Ascending aorta (tissue), 2 donors: ENCODE measurements at regions not wholly inside any gene's neighbourhood (a gene's known extent, or its start where the extent isn't known, plus 50 kb on each side); places are given as distances from the start of the nearest gene placed in this dataset.

Source experiments
- DNase-seq, 2 donors: peaks; one replicate each; pipeline ENCODE4 v3.0.0-alpha.2; 2019; ENCODE audit warnings: low spot score in 2 of 2
- H3K27ac ChIP-seq, 2 donors: fragments of 200-600 bp; sonication (generic); one replicate each; pipeline ENCODE4 v1.5.1; 2016 to 2017; ENCODE audit warnings: mild to moderate bottlenecking in 1 of 2
- H3K27me3 ChIP-seq: fragments of 200-600 bp; sonication (generic); one replicate; pipeline ENCODE4 v1.5.1; 2017
- H3K36me3 ChIP-seq, 2 donors: fragments of 200-600 bp; sonication (generic); one replicate each; pipeline ENCODE4 v1.5.1; 2016
- H3K4me1 ChIP-seq, 2 donors: fragments of 200-600 bp; sonication (generic); one replicate each; pipeline ENCODE4 v1.5.1; 2016 to 2017; ENCODE audit warnings: mild to moderate bottlenecking in 1 of 2
- H3K4me3 ChIP-seq, 2 donors: fragments of 200-600 bp; sonication (generic); one replicate each; pipeline ENCODE4 v1.5.1; 2016 to 2017; ENCODE audit warnings: mild to moderate bottlenecking in 1 of 2
- H3K9me3 ChIP-seq, 2 donors: fragments of 200-600 bp; sonication (generic); one replicate each; pipeline ENCODE4 v1.5.1; 2016
- CTCF ChIP-seq, 3 experiments: fragments of 200-600 bp in 2 of 3; fragments of 450-650 bp in 1 of 3; sonication (generic) in 2 of 3; IDR thresholded peaks; one replicate each; pipeline ENCODE4 v1.5.1; 2016 to 2019; ENCODE audit warnings: antibody characterized with exemption in 3 of 3, mild to moderate bottlenecking in 1 of 3, moderate library complexity in 1 of 3
- intact Hi-C: fragments of 100-400 bp; cut with DNase I; formaldehyde crosslinking; loops from one replicate; pipeline ENCODE4 v1.15.1; 2023

GRCh38 chr18:38619129-38619528, 1053.5 kb upstream of the CELF4 start:
- DNase-seq: no peak
- Histone ChIP-seq H3K4me1 (no peaks in the 10 kb centered on the region), H3K36me3 (no peaks in the 10 kb centered on the region), H3K27ac (no peak overlapping the region), H3K27me3 (no peaks in the 10 kb centered on the region), H3K4me3 (no peak overlapping the region), H3K9me3 (no peaks in the 10 kb centered on the region)
- intact Hi-C loops: no loop called here
- no peak for TF ChIP-seq CTCF (IDR thresholded peaks at IDR 0.05)

GRCh38 chr18:38616306-38616705, 1050.7 kb upstream of the CELF4 start:
- no peaks in the 10 kb centered on the region for H3K9me3 ChIP-seq

GRCh38 chr18:38612904-38613303, 1047.3 kb upstream of the CELF4 start:
- no peak overlapping the region for H3K4me3 ChIP-seq
- no peak overlapping the region for H3K27ac ChIP-seq
- H3K9me3 ChIP-seq: no peaks in the 10 kb centered on the region
- no peaks in the 10 kb centered on the region for H3K4me1 ChIP-seq
- DNase-seq: no peak
- H3K27me3 ChIP-seq: no peaks in the 10 kb centered on the region
- H3K36me3 ChIP-seq: no peaks in the 10 kb centered on the region
- intact Hi-C loops: no loop called here
- TF ChIP-seq CTCF (IDR thresholded peaks at IDR 0.05): no peak

More at GRCh38 chr18:38616306-38616705, 1050.7 kb upstream of the CELF4 start:
- Histone ChIP-seq H3K27ac (no peak overlapping the region), H3K4me3 (no peak overlapping the region), H3K36me3 (no peaks in the 10 kb centered on the region), H3K27me3 (no peaks in the 10 kb centered on the region), H3K4me1 (no peaks in the 10 kb centered on the region)
- no peak for TF ChIP-seq CTCF (IDR thresholded peaks at IDR 0.05)
- intact Hi-C loops: no loop called here
- DNase-seq: no peak

- H3K4me3 ChIP-seq: no peak overlapping the region
- no peak overlapping the region for H3K27ac ChIP-seq
- no peaks in the 10 kb centered on the region for H3K36me3 ChIP-seq
- TF ChIP-seq CTCF (IDR thresholded peaks at IDR 0.05): no peak
- no peaks in the 10 kb centered on the region for H3K27me3 ChIP-seq
- no peaks in the 10 kb centered on the region for H3K4me1 ChIP-seq
- no peak for DNase-seq
- intact Hi-C loops: no loop called here
- no peaks in the 10 kb centered on the region for H3K9me3 ChIP-seq
These were observed 1045.7 kb upstream of the CELF4 start for GRCh38 chr18:38611036-38611964.

- no peak overlapping the region for H3K4me3 ChIP-seq
- intact Hi-C loops: no loop called here
- H3K36me3 ChIP-seq: no peaks in the 10 kb centered on the region
- H3K27ac ChIP-seq: no peak overlapping the region
- TF ChIP-seq CTCF (IDR thresholded peaks at IDR 0.05): no peak
- H3K9me3 ChIP-seq: no peaks in the 10 kb centered on the region
- DNase-seq: no peak
- no peaks in the 10 kb centered on the region for H3K4me1 ChIP-seq
- no peaks in the 10 kb centered on the region for H3K27me3 ChIP-seq
These were observed 1041.2 kb upstream of the CELF4 start for GRCh38 chr18:38606841-38607240.
